Tibial nerve (tissue), 4 donors: ENCODE measurements at regions not wholly inside any gene's neighbourhood (a gene's known extent, or its start where the extent isn't known, plus 50 kb on each side); places are given as distances from the start of the nearest gene placed in this dataset.

ENCODE experiments used
- DNase-seq, 2 donors: peaks; one replicate each; pipeline ENCODE4 v3.0.0-alpha.2; 2019; ENCODE audit warnings: low spot score in 2 of 2
- H3K27ac ChIP-seq, 4 donors: fragments of 200-600 bp; sonication (generic) in 3 of 4; one replicate each; pipeline ENCODE4 v1.5.1; 2017 to 2019; ENCODE audit warnings: mild to moderate bottlenecking in 1 of 4
- H3K27me3 ChIP-seq, 2 donors: fragments of 200-600 bp; sonication (generic) in 1 of 2; one replicate each; pipeline versions ENCODE4 v1.5.1 to v1.6.0; 2017 to 2019
- H3K36me3 ChIP-seq, 3 donors: fragments of 200-600 bp; sonication (generic); one replicate each; pipeline ENCODE4 v1.5.1; 2018 to 2019
- H3K4me1 ChIP-seq, 4 donors: fragments of 200-600 bp; sonication (generic) in 3 of 4; one replicate each; pipeline ENCODE4 v1.5.1; 2017 to 2019
- H3K4me3 ChIP-seq, 4 donors: fragments of 200-600 bp; sonication (generic) in 3 of 4; one replicate each; pipeline ENCODE4 v1.5.1; 2017 to 2019; ENCODE audit warnings: mild to moderate bottlenecking in 1 of 4, moderate library complexity in 1 of 4
- H3K9me3 ChIP-seq, 4 donors: fragments of 200-600 bp; sonication (generic) in 3 of 4; one replicate each; pipeline ENCODE4 v1.5.1; 2017 to 2019
- CTCF ChIP-seq, 5 experiments: fragments of 200-600 bp in 3 of 5; fragments of 450-650 bp in 2 of 5; sonication (generic) in 3 of 5; IDR thresholded peaks; one replicate each; pipeline ENCODE4 v1.5.1; 2016 to 2019; ENCODE audit warnings: antibody characterized with exemption in 5 of 5, mild to moderate bottlenecking in 3 of 5, moderate library complexity in 2 of 5
- EP300 ChIP-seq, 2 donors: sonication (generic); formaldehyde crosslinking; IDR thresholded peaks; one replicate each; pipeline ENCODE4 v1.6.1; 2017; ENCODE audit warnings: antibody characterized with exemption in 2 of 2, mild to moderate bottlenecking in 1 of 2
- POLR2A ChIP-seq, 2 donors: fragments of 450-650 bp; IDR thresholded peaks; one replicate each; pipeline ENCODE4 v1.6.1; 2017; ENCODE audit warnings: antibody characterized with exemption in 2 of 2, mild to moderate bottlenecking in 2 of 2, moderate library complexity in 2 of 2
- whole genome bisulfite sequencing, 2 donors: methylation state at CpG; one replicate each; pipeline ENCODE4 v1.1.5; 2018; 5-methylcytosine and 5-hydroxymethylcytosine counted together

- no peaks in the 10 kb centered on the region for H3K4me1 ChIP-seq
- no peak overlapping the region for H3K27ac ChIP-seq
- 76 to 93% methylated on average over 6 of the region's 6 CpGs for WGBS, 2 donors
- H3K27me3 ChIP-seq: no peaks in the 10 kb centered on the region
- peaks cover 0 to 17% (median 0%) of the 10 kb centered on the region in 4 donors for H3K9me3 ChIP-seq
- no peak for TF ChIP-seq POLR2A (IDR thresholded peaks at IDR 0.05)
- no peak for TF ChIP-seq EP300 (IDR thresholded peaks at IDR 0.05)
- TF ChIP-seq CTCF (IDR thresholded peaks at IDR 0.05): no peak
- H3K36me3 ChIP-seq: no peaks in the 10 kb centered on the region
- DNase-seq: no peak
- H3K4me3 ChIP-seq: no peak overlapping the region
Observed at GRCh38 chr7:13489386-13489785, 500.1 kb downstream of the ETV1 start.

DNA sequence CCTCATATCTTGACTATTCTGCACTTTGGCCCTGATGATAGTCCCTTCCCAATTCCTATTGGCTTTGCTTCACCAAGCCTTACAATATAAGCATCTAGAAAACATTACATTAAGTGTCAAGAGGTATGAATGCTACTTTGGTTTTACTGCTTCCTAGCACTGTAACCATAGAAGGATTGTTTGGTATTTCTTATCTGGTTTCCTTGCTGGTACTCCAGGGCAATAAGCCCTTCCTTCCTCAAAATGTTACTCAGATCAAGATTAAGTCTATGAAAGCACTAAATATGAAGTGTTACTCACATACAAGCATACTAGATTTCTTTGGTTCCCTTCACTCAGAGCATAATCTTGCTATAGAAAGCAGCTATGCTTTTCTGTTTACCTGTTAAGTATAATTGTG lies 492.5 kb downstream of the ETV1 start:
- Histone ChIP-seq H3K27me3 (no peaks in the 10 kb centered on the region), H3K27ac (no peak overlapping the region), H3K4me3 (no peak overlapping the region), H3K9me3 (peaks cover 0 to 2% (median 0%) of the 10 kb centered on the region in 4 donors), H3K36me3 (no peaks in the 10 kb centered on the region), H3K4me1 (no peaks in the 10 kb centered on the region)
- TF ChIP-seq CTCF (IDR thresholded peaks at IDR 0.05): no peak
- no peak for TF ChIP-seq EP300 (IDR thresholded peaks at IDR 0.05)
- TF ChIP-seq POLR2A (IDR thresholded peaks at IDR 0.05): no peak
- no peak for DNase-seq

- TF ChIP-seq EP300 (IDR thresholded peaks at IDR 0.05): no peak
- no peak for TF ChIP-seq CTCF (IDR thresholded peaks at IDR 0.05)
- no peak for TF ChIP-seq POLR2A (IDR thresholded peaks at IDR 0.05)
- Histone ChIP-seq H3K36me3 (no peaks in the 10 kb centered on the region), H3K4me1 (no peaks in the 10 kb centered on the region), H3K27ac (no peak overlapping the region), H3K4me3 (no peak overlapping the region), H3K9me3 (no peaks in the 10 kb centered on the region), H3K27me3 (no peaks in the 10 kb centered on the region)
- no peak for DNase-seq
- WGBS, 2 donors: 61 to 67% methylated on average over 1 of the region's 1 CpG
Observed at GRCh38 chr7:13508586-13508985, 480.9 kb downstream of the ETV1 start.

- H3K27ac ChIP-seq: no peak overlapping the region
- WGBS, 2 donors: 93 to 94% methylated on average over 1 of the region's 1 CpG
- H3K9me3 ChIP-seq: no peaks in the 10 kb centered on the region
- peaks cover 0 to 2% (median 0%) of the 10 kb centered on the region in 4 donors for H3K4me1 ChIP-seq
- no peaks in the 10 kb centered on the region for H3K36me3 ChIP-seq
- no peak for DNase-seq
- TF ChIP-seq EP300 (IDR thresholded peaks at IDR 0.05) (no peak), CTCF (IDR thresholded peaks at IDR 0.05) (no peak), POLR2A (IDR thresholded peaks at IDR 0.05) (no peak)
- no peaks in the 10 kb centered on the region for H3K27me3 ChIP-seq
- H3K4me3 ChIP-seq: no peak overlapping the region
Observed at GRCh38 chr7:13518738-13519137, 470.7 kb downstream of the ETV1 start.

- DNase-seq: no peak
- no peak overlapping the region for H3K27ac ChIP-seq
- H3K36me3 ChIP-seq: no peaks in the 10 kb centered on the region
- no peaks in the 10 kb centered on the region for H3K9me3 ChIP-seq
- no peaks in the 10 kb centered on the region for H3K27me3 ChIP-seq
- H3K4me3 ChIP-seq: no peak overlapping the region
- TF ChIP-seq EP300 (IDR thresholded peaks at IDR 0.05) (no peak), CTCF (IDR thresholded peaks at IDR 0.05) (no peak), POLR2A (IDR thresholded peaks at IDR 0.05) (no peak)
- peaks cover 0 to 10% (median 0%) of the 10 kb centered on the region in 4 donors for H3K4me1 ChIP-seq
Observed at GRCh38 chr7:13524076-13524475, 465.4 kb downstream of the ETV1 start.
